ENCODE measurements at regions not wholly inside any gene's neighbourhood (a gene's known extent, or its start where the extent isn't known, plus 50 kb on each side); places are given as distances from the start of the nearest gene placed in this dataset.

DNA sequence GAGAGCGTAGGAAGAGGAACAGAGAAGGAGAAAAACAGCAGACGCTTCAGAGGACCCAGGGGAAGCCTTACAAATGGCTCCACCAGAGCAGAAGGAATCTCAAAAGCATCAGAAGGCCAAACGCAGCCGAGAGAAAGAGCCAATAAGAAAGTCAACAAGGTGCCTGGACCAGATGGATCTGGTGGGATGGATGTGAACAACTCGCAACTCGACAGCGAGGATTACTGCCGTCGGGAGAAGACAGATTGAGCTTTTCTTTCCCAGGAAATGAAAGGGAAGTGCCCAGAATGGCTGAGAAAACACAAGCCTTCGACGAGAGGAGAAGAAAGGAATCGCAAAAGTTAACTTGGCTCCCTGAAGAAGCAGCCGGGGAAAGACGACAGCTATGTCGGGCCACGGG, 132.8 kb upstream of the MGMT start:
- TF ChIP-seq GTF2F1 (IDR thresholded peaks at IDR 0.05; ENCODE audit: low read length): no peak
- no peak for TF ChIP-seq SAFB2 (CRISPR knock-in tag; IDR thresholded peaks at IDR 0.05; ENCODE audit: borderline replicate concordance, low read depth)
- no peak for TF ChIP-seq XBP1 (CRISPR knock-in tag; IDR thresholded peaks at IDR 0.05)
- TF ChIP-seq, protein P1, sequence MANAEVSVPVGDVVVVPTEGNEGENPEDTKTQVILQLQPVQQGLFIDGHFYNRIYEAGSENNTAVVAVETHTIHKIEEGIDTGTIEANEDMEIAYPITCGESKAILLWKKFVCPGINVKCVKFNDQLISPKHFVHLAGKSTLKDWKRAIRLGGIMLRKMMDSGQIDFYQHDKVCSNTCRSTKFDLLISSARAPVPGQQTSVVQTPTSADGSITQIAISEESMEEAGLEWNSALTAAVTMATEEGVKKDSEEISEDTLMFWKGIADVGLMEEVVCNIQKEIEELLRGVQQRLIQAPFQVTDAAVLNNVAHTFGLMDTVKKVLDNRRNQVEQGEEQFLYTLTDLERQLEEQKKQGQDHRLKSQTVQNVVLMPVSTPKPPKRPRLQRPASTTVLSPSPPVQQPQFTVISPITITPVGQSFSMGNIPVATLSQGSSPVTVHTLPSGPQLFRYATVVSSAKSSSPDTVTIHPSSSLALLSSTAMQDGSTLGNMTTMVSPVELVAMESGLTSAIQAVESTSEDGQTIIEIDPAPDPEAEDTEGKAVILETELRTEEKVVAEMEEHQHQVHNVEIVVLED (CRISPR knock-in tag; IDR thresholded peaks at IDR 0.05; ENCODE audit: borderline replicate concordance): no peak
- TF ChIP-seq ZSCAN12 (CRISPR knock-in tag; IDR thresholded peaks at IDR 0.05): no peak
- TF ChIP-seq, protein P2, sequence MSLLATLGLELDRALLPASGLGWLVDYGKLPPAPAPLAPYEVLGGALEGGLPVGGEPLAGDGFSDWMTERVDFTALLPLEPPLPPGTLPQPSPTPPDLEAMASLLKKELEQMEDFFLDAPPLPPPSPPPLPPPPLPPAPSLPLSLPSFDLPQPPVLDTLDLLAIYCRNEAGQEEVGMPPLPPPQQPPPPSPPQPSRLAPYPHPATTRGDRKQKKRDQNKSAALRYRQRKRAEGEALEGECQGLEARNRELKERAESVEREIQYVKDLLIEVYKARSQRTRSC (CRISPR knock-in tag; IDR thresholded peaks at IDR 0.05; ENCODE audit: low read depth): no peak
- no peak for TF ChIP-seq HNF1B (CRISPR knock-in tag; IDR thresholded peaks at IDR 0.05)
- TF ChIP-seq ELK4 (CRISPR knock-in tag; IDR thresholded peaks at IDR 0.05; ENCODE audit: borderline replicate concordance): no peak
- no peak for TF ChIP-seq MAX (IDR thresholded peaks at IDR 0.05)
- H3K79me2 ChIP-seq (ENCODE audit: insufficient read depth, low read length): no peaks in the 10 kb centered on the region
- POLR2A ChIA-PET: no interaction called here
- no peaks in the 10 kb centered on the region for H4K20me1 ChIP-seq (ENCODE audit: insufficient read depth, low read length)
- no TSS peak for BruUV-seq (replicated peaks)
- no peak overlapping the region for H3K9ac ChIP-seq (ENCODE audit: insufficient read depth, low read depth, low read length)
- no peaks in the 10 kb centered on the region for H3K9me3 ChIP-seq (ENCODE audit: low read length)
- FAIRE-seq (no peak), ATAC-seq (no peak), DNase-seq (ENCODE audit: low spot score) (no peak)
- H3K4me1 ChIP-seq (ENCODE audit: insufficient read depth, low read length): no peaks in the 10 kb centered on the region
- H2AFZ ChIP-seq (ENCODE audit: low read length): no peak overlapping the region
- H3K36me3 ChIP-seq (replicated peaks in 1 of 2; ENCODE audit: control insufficient read depth in 1 of 2, insufficient read depth in 2 of 2, low read length in 2 of 2): no peaks in the 10 kb centered on the region
- no peak overlapping the region for H3K4me3 ChIP-seq (replicated peaks in 1 of 3; ENCODE audit: insufficient read depth in 1 of 3, low read depth in 2 of 3, low read length in 3 of 3)
- CTCF ChIA-PET (ENCODE audit: low intra/inter-chr PET ratio, low total read pairs): no interaction called here
- in situ Hi-C loops (cut with HindIII; ENCODE audit: extremely low pct_ligation_motif_present, low pct_unique_long_range_greater_than_20kb) (no loop called here), intact Hi-C loops (cut with micrococcal nuclease; ENCODE audit: unreplicated experiment) (no loop called here)
- WGBS (ENCODE audit: low lambda C conversion rate): 55% methylated on average over 16 of the region's 16 CpGs
- H3K4me2 ChIP-seq (ENCODE audit: low read depth, low read length): no peak overlapping the region
- H3K27me3 ChIP-seq (ENCODE audit: control insufficient read depth in 1 of 2, insufficient read depth in 2 of 2, low read length in 2 of 2): peaks cover 0 to 13% of the 10 kb centered on the region in 2 experiments; a peak in 2 of 5 replicates
- H3K27ac ChIP-seq (ENCODE audit: extremely low read length, insufficient read depth, low read length): no peak overlapping the region

All from HepG2 (cell line).